GM19452 (cell line): ENCODE measurements at regions not wholly inside any gene's neighbourhood (a gene's known extent, or its start where the extent isn't known, plus 50 kb on each side); places are given as distances from the start of the nearest gene placed in this dataset.
"Not testable (repeated sequence)": the region's sequence is repeated elsewhere in the genome, so short reads cannot be mapped to it uniquely, and the experiment has no call there.

ENCODE experiments used
- ATAC-seq: cut with Tn5 transposase; IDR thresholded peaks from one replicate; pipeline ENCODE4 v1.9.1; 2021; ENCODE audit not compliant: unreplicated experiment

DNA sequence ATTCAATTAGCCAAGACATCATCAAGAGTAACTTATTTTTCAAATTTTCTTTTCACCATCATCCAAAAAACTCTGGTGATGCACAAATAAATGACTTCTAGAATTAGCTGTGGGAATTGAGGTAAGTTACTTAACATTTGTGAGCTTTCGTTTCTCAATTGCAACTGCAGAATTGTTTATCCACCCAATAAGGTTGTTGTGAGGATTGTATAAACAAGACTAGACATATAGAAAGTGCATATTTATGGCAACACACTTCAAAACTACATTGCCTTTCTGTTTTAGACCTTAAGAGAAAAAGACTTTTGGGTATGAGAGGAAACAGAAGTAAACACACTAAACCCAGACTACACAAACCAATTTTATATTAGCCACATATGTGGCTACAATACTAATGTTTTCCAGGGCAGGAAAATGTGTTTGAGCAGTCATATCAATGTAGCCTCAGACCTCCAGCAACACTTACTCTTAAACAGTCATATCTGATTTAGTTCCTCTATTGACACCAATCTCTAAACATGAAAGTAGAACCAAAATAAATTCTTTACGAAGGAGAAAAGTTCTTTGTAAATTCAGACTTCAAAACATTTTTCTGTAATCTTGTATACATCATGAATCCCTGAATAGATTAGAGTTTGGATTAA lies 488.0 kb upstream of the CYLC2 start:
- no peak for ATAC-seq

DNA sequence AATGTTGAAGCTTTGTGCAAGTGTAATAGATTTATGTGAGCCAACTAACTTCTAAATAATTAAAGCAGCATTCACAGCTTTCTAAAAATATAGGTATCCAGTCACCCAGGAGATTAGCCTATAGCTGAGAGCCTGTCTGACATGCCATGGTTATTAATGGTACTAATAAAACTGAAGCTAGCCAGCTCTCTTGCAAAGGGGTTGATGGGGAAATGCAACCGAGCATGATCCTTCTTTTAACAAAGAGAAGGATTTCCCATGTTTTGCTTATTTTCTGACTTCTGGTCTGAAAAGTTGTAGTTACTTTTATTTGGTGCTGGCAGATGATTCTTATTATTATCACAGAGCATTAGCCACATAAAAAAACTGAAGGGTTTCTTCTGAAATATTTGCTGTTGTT lies 488.7 kb upstream of the CYLC2 start:
- no peak for ATAC-seq

DNA sequence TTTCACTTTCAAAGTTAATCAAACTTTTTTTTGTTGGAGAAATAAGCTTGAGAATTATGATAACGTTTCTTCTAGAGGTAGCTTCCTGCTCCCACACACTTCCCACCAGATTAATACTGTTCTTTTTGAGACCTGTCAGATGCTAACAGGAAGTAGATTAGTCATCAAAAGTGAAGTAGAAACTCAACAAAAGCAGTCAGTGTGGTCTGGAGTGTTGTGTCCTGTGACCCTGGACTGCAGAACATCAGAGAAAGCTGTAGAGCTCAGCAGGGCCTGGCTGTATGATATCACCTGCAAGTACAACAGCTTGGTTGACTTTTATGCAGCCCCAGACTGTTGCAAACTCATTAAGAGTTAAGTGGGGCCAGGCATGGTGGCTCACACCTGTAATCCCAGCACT lies 495.7 kb upstream of the CYLC2 start:
- ATAC-seq, result no peak

DNA sequence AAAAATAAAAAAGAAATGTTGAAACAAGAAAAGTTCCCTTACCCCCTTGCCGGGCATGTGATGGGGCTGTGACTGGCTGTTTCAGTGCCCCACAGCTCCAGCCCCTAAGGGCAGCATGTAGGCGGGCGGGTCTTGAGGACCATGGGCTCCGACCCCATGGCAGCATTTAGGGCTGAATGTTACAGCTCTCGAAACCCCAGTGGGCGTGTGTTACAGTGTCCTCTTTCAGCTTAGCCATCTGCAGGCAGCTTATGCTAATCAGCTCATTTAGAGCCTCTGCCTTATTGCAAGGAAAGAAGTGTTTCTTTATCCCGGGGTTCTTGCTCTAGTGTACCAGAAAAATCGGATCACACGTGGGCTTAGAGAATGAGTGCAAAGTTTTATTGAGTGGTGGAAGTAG lies 497.4 kb upstream of the CYLC2 start:
- ATAC-seq, result no peak

DNA sequence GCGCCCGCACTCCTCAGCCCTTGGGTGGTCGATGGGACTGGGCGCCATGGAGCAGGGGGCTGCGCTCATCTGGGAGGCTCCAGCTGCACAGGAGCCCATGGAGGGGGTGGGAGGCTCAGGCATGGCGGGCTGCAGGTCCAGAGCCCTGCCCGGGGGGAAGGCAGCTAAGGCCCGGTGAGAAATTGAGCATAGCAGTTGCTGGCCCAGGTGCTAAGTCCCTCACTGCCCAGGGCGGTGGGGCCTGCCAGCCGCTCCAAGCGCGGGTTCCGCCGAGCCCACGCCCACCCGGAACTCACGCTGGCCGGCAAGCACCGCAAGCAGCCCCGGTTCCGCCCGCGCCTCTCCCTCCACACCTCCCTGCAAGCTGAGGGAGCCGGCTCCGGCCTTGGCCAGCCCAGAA lies 508.2 kb upstream of the CYLC2 start:
- not testable (repeated sequence) for ATAC-seq

DNA sequence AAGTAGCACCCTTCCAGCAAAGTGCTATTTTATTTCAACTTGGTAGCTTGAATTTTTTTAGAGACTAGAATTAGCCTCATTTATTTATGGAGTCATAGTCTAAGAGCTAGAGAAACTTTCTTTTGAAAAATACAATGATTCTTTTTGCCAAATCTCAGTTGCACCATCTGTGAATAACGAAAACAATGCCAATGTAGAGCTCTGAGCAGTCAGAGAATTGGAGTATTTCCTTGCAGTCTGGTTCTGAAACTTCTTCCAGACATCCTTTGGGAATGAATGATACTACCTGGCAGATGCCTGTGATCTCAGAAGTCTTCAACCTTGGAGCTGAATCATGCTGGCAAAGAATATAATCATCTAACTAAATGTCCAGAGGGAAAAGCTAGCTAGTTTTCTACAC lies 511.5 kb upstream of the CYLC2 start:
- ATAC-seq, result no peak

DNA sequence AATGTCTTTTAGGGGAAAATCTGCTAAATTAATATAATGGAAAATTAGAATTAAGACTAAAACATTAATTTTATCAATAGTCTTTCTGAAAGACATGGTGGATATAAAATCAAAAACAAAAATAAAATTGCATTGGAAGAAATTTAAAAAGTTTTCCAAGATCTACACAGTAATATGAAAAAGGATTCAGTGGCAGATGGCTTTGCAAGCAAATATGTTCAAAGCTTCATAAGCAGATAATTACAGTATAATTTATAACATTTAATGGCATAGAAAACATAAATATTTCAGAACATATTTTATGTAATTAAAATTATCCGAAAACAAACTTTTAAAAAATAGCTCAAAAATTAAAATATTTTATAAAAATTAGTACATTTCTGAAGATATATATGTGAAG lies 512.4 kb upstream of the CYLC2 start:
- ATAC-seq, result no peak

DNA sequence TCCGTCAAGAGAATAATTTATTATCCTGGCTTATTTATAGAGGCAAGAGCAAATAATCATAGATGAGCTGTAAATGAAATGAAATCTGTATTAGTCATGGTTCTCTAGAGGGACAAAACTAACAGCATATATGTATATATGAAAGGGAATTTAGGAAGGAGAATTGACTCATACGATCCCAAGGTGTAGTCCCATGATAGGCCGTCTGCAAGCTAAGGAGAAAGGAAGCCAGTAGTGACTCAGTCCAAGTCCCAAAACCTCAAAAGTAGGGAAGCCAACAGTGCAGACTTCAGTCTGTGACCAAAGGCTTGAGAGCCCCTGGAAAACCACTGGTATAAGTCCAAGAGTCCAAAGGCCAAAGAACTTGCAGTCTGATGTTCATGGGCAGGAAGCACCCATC lies 515.9 kb upstream of the CYLC2 start:
- ATAC-seq, result no peak

DNA sequence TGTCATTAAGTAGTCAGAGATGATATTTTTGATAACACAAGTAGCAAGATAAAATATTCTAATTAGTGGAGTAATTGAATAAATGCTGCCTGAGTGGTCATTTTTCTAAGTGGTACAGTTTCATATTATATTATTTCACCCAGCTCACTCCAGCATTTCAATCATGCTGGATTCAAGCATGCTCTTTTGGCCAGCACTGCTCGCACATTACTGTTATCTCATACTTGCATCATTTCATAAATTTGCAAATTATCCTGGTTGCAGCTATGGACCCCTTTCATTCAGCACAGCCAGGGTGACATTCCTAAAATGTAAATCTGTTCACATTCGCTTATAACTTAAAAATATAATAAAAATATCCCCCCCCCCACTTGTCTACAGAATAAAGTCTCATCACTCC lies 520.8 kb upstream of the CYLC2 start:
- ATAC-seq, result no peak

DNA sequence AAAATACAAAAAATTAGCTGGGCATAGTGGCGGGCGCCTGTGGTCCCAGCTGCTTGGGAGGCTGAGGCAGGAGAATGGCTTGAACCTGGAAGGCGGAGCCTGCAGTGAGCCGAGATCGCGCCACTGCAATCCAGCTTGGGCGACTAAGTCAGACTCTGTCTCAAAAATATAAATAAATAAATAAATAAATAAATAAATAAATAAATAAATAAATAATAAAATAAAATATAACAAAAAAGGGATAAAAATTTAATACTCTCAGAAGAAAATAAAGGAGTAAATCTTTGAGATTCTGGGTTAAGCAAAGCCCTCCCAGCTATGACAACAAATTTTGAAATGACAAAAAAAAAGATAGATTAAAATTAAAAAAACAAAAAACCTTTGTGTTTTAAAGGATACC lies 525.7 kb upstream of the CYLC2 start:
- ATAC-seq, result not testable (repeated sequence)

DNA sequence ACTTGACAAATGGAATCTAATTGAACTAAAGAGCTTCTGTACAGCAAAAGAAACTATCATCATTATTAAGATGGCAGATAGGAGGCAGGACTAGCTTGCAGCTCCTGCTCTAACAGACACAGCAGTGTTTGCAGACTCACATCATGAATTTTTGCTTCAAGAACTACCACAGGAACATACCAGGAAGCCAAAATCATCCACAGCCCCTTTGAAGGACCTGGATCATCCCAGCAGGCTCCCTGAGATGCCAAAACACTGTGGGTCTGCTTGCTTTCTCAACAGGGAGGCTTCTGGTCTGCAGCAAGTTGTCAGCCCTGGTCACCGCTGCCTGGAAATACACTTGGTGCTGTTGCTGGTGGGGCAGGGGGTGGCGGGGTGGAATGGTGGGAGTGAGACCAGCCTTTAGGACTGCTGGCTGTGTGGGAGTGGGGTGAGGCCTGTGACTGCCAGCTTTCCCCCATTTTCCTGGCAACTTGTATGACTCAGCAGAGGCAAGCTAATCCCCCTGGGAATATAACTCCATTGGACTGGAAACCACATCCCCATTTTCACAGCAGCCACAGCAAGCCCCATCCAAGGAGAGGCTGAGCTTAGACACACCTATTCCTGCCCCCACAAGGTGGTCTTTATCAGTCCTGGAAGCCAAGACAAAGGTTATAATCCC lies 533.8 kb upstream of the CYLC2 start:
- ATAC-seq, result no peak

DNA sequence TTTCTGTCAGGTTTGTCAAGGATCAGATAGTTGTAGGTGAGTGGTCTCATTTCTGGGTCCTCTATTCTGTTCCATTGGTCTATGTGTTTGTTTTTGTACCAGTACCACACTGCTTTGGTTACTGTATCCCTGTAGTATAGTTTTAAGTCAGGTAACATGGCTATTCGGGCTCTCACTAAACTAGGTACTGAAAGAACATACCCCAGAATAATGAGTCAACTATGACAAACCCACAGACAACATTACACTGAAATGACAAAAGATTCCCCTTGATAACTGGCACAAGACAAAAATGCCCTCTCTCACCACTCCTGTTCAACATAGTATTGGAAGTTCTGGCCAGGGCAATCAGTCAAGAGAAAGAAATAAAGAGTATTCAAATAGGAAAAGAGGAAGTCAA lies 535.3 kb upstream of the CYLC2 start:
- ATAC-seq, result no peak

DNA sequence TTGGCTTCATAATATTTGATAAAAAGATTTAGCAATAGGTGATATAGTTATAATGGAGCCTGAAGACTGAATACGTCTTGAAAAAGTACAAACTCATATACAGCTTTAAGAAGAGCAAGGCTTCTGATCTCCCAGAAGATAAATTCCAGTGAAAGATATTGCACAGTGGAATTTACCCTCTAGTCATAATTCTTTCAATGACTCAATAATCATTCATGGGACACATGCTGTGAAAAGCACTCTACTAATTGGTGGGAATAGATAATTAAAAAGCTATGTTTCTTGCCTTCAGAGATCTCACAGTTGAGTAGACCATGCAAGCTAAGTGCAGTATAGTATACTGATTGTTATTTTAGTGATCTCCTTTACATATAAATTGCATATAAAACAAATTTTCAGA lies 538.6 kb upstream of the CYLC2 start:
- ATAC-seq, result no peak

DNA sequence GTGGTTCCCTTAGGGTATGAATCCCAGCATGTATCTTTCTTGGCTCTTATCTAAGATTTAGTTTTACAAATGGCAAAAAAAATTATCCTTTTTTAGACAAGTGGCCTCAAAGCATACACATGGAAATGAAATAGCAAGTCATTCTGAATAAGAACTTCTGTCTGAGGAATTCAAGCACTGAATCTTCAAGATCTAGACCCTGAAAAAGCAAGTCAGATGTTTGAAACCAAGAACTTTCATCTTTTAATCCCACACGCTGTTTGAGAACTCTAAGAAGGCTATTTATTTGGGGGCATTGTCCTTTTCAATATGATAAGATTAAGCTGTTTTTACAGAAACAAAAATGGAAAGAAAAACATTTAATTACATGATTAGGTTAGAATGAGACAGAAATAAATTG lies 549.2 kb upstream of the CYLC2 start:
- no peak for ATAC-seq

DNA sequence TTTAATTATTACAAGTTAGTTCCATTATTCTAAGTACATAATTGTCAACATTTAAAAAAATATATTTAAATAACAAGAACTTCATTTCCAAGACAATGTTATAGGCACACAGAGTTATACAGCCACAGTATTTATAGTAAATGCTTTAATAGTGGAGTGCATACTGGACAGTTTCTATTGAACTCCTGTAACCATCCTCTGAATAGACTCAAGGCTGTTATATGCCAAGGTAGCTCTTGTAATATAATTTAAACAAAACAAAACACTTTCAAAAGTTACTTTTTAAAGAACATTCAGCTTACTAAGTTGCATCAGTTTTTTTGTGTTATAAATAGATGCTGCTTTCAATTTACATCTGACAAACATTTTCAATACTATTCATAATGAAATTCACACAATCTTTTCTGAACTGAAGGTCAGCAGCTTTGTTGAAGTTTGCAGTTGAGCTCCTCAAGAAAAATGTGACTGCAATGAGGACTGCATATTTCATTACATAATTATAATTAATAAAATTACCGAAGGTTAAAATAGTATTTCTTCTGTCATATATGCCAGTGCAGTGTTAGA lies 549.9 kb upstream of the CYLC2 start:
- ATAC-seq, result no peak

DNA sequence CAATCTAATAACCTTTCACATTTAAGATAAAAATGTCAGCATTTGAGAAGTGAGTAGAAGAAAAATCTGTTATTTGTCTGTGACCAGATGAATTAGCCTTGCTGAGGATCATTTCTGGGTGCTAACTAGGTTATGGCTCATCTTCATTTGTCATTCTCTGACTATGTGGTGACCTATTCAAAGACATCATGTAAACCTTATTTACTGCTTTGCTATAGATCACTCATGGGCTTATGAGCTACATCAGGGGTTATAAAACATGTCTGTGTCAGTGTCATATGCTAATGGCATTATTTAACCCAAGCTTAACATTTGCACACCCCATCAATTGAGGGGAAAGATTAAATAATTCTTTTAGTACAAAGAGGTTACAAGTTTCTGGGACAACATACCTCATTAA lies 555.5 kb upstream of the CYLC2 start:
- ATAC-seq, result no peak

DNA sequence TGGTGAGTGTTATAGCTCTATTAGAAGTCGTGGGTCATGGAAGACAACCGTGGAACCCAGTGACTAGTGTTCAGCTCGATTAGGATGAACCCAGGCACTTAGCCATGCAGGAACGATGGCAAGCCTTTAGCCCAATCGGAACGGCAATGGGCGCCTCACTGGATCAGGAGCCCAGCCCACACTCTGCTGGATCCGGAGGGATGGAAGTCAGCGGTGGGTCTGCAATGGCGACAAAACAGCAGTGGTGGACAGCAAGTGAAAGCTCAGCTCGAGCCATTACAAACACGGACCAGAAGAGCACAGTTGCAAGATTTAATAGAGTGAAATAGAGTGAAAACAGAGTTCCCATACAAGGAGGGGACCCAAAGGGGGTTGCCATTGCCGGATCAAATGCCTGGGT lies 558.5 kb upstream of the CYLC2 start:
- not testable (repeated sequence) for ATAC-seq

DNA sequence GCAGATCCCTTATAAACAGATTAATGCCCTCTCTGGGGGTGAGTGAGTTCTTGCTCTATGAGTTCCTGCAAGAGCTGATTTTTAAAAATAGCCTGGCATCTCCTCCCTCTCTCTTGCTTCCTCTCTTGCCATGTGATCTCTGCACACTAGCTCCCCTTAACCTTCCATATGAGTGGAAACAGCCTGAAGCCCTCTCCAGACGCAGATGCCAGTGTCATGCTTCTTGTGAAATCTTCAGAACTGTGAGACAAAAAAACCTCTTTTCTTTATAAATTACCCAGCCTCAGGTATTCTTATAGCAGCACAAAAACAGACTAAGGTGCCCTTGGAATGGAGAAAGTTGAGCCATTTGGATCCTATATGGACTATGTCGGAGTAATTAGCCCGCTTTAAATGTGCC lies 559.7 kb upstream of the CYLC2 start:
- ATAC-seq, result no peak

DNA sequence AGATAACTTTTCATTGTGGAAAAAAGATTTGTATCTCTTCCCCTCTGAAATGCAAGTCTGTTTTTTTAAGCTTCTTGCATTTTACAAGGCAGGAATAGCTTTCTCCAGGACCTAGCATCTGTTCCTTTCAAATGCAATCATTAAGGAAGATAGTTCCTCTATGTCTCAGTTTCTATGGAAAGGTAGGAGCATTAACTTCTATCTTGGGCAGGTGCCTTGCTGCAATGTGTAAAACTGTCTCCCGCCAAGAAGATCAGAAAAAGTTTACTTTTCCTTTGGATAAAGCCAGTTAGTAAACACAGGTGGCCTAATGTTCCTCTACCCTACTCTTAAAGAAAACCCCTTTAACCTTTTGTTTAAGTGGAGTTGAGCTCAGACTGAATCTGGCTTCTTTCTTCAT lies 560.6 kb upstream of the CYLC2 start:
- ATAC-seq, result no peak

DNA sequence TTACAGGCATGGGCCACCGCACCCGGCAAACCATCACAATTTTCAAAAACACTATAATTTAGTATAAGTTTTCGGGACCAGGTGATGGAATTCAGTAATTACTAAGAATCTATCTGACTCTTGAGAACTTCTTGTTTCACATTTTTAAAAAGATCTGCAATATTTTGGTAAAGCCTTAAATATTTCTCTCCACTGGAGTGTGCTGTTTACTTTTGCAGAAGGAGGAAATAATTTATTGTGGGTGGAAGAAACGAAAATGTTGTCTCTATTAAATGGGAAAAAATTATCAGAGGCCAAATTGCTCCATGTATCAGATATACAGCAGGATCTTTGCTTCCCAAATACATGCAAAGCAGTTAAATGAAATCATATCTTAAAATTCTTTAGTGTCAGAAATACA lies 566.8 kb upstream of the CYLC2 start:
- no peak for ATAC-seq

DNA sequence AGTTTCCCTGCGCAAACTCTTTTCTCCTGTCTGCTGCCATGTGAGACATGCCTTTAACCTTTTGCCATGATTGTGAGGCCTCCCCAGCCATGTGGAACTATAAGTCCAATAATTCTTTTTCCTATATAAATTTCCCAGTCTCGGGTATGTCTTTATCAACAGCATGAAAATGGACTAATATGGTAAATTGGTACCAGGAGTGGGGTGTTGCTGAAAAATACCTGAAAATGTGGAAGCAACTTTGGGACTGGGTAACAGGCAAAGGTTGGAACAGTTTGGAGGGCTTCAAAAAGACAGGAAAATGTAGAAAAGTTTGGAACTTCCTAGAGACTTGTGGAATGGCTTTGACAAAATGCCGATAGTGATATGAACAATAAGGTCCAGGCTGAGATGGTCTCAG lies 578.9 kb upstream of the CYLC2 start:
- ATAC-seq, result not testable (repeated sequence)

DNA sequence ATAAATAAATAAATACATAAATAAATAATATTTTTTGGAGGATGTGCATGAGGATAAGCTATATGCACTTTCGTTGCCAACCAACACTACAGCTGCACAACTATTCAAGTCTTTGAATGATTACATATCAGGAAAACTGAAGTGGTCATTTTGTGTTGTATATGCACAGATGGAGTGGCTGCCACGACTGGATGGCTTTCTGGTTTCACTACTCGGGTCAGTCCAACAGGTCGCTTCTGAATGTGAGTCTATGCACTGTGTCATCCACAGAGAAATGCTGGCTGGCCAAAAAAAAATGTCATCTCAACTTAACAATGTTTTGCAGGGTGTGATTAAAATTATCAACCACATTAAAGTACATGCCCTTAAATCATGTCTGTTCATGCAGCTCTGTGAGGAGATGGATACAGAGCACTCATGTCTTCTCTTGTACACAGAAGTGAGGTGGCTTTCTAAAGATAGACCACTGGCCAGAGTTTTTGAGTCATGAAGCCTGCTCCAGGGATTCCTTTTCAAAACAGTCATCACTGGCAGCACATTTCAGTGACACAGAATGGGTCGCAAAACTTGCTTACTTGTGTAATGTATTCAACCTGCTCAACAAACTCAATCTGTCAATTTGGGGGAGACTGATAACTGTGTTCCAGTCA lies 589.8 kb upstream of the CYLC2 start:
- no peak for ATAC-seq
